Fibroblast of villous mesenchyme (primary cell): ENCODE measurements at regions not wholly inside any gene's neighbourhood (a gene's known extent, or its start where the extent isn't known, plus 50 kb on each side); places are given as distances from the start of the nearest gene placed in this dataset.

Experiments
- DNase-seq: peaks from one replicate; pipeline ENCODE4 v3.0.0-alpha.2; 2010; ENCODE audit warnings: low read depth
- H3K4me3 ChIP-seq: 2 replicates; pipeline ENCODE4 v1.5.1; 2011; ENCODE audit warnings: low read depth, mild to moderate bottlenecking, low read length
- TF ChIP-seq, protein P1 (sequence below): IDR thresholded peaks from 2 replicates; pipeline ENCODE4 v1.5.1; 2012; ENCODE audit warnings: low read depth, mild to moderate bottlenecking, low read length; ENCODE audit not compliant: insufficient read depth

DNA sequence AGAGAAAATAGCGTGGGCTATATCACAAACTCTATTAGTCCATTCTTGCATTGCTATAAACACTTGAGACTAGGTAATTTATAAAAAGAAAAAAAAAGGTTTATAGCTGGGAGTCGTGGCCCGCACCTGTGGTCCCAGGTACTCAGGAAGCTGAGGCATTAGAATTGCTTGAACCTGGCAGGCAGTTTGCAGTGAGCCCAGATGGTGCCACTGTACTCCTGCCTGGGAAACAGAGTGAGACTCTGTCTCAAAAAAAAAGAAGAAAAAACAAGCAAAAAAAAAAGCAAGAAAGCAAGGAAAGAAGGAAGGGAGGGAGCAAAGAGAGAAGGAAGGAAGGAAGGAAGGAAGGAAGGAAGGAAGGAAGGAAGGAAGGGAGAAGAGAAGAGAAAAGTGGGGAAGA is 904.2 kb upstream of the EDIL3 start:
- TF ChIP-seq, protein P1, sequence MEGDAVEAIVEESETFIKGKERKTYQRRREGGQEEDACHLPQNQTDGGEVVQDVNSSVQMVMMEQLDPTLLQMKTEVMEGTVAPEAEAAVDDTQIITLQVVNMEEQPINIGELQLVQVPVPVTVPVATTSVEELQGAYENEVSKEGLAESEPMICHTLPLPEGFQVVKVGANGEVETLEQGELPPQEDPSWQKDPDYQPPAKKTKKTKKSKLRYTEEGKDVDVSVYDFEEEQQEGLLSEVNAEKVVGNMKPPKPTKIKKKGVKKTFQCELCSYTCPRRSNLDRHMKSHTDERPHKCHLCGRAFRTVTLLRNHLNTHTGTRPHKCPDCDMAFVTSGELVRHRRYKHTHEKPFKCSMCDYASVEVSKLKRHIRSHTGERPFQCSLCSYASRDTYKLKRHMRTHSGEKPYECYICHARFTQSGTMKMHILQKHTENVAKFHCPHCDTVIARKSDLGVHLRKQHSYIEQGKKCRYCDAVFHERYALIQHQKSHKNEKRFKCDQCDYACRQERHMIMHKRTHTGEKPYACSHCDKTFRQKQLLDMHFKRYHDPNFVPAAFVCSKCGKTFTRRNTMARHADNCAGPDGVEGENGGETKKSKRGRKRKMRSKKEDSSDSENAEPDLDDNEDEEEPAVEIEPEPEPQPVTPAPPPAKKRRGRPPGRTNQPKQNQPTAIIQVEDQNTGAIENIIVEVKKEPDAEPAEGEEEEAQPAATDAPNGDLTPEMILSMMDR = no peak
- no peak overlapping the region for H3K4me3 ChIP-seq
- DNase-seq = no peak

GRCh38 chr5:85293145-85293785 is 908.6 kb upstream of the EDIL3 start:
- H3K4me3 ChIP-seq = peak overlapping the region; percentile 19
- DNase-seq = no peak
- TF ChIP-seq, protein P1 = no peak

DNA sequence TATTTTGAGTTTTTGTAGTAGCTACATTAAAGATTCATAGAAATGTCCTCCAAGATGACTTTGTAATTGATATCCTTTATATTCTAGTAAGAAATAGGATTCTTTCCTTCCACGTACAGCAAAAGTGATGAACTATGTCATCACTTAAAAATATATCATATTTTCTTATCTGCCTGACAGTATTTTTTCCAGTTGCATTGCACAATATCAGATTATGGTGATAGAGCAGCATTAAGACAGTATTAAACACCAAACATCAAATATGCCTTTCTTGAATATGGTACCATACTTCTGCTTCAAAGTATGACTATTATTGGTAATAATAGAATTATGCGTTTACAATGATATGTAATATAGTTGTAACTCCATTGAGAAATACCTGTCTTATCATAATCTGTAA is 919.8 kb upstream of the EDIL3 start:
- DNase-seq = no peak
- H3K4me3 ChIP-seq = no peak overlapping the region
- TF ChIP-seq, protein P1 = no peak

GRCh38 chr5:85305766-85306165 is 921.1 kb upstream of the EDIL3 start:
- H3K4me3 ChIP-seq = no peak overlapping the region
- DNase-seq = no peak
- TF ChIP-seq, protein P1 = no peak

GRCh38 chr5:85311536-85311935 is 926.9 kb upstream of the EDIL3 start:
- TF ChIP-seq, protein P1 = no peak
- no peak for DNase-seq
- no peak overlapping the region for H3K4me3 ChIP-seq

GRCh38 chr5:85320495-85320894 is 935.8 kb upstream of the EDIL3 start:
- no peak overlapping the region for H3K4me3 ChIP-seq
- TF ChIP-seq, protein P1 = no peak
- DNase-seq = no peak

GRCh38 chr5:85333276-85333675 is 948.6 kb upstream of the EDIL3 start:
- no peak for DNase-seq
- no peak overlapping the region for H3K4me3 ChIP-seq
- TF ChIP-seq, protein P1 = no peak
